ENCODE measurements at regions not wholly inside any gene's neighbourhood (a gene's known extent, or its start where the extent isn't known, plus 50 kb on each side); places are given as distances from the start of the nearest gene placed in this dataset.

- no peak overlapping the region for H2BK12ac ChIP-seq (ENCODE audit: insufficient read length, low read depth, low read length)
- no CpG with 5 or more reads among the region's 4 CpGs for WGBS (ENCODE audit: extremely low coverage, insufficient read length, low lambda C conversion rate)
- H3K27me3 ChIP-seq (ENCODE audit: insufficient read depth, low read length) = no peaks in the 10 kb centered on the region
- no peak overlapping the region for H2BK20ac ChIP-seq (ENCODE audit: low read depth, low read length, poor library complexity, severe bottlenecking)
- H3K56ac ChIP-seq (ENCODE audit: insufficient read length, low read depth, low read length) = no peak overlapping the region
- no peak overlapping the region for H3K4ac ChIP-seq (ENCODE audit: low read depth, low read length)
- Mint-ChIP-seq H3K27ac (no peak overlapping the region), H3K36me3 (ENCODE audit: insufficient read depth in 1 of 3, low read depth in 3 of 3) (no peaks in the 10 kb centered on the region; a peak in 2 of 7 replicates), H3K27me3 (ENCODE audit: low read depth) (no peaks in the 10 kb centered on the region), H3K9me3 (0 out of 5 replicates have a peak, but pooled peaks cover 0 to 2% of the 10 kb centered on the region in 2 experiments), H3K4me1 (peaks cover 8 to 17% of the 10 kb centered on the region in 2 experiments), H3K4me3 (no peak overlapping the region)
- TF ChIP-seq, protein P1, sequence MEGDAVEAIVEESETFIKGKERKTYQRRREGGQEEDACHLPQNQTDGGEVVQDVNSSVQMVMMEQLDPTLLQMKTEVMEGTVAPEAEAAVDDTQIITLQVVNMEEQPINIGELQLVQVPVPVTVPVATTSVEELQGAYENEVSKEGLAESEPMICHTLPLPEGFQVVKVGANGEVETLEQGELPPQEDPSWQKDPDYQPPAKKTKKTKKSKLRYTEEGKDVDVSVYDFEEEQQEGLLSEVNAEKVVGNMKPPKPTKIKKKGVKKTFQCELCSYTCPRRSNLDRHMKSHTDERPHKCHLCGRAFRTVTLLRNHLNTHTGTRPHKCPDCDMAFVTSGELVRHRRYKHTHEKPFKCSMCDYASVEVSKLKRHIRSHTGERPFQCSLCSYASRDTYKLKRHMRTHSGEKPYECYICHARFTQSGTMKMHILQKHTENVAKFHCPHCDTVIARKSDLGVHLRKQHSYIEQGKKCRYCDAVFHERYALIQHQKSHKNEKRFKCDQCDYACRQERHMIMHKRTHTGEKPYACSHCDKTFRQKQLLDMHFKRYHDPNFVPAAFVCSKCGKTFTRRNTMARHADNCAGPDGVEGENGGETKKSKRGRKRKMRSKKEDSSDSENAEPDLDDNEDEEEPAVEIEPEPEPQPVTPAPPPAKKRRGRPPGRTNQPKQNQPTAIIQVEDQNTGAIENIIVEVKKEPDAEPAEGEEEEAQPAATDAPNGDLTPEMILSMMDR (conservative IDR thresholded peaks at IDR 0.05) = no peak
- H3T11ph ChIP-seq (ENCODE audit: low read length) = no peak overlapping the region
- H3K9ac ChIP-seq (ENCODE audit: extremely low read depth, insufficient read length, low read length) = no peak overlapping the region
- no peak overlapping the region for H2BK5ac ChIP-seq (ENCODE audit: insufficient read length, low read length)
- H3K14ac ChIP-seq (ENCODE audit: insufficient read depth, low read length) = no peak overlapping the region
- no peak overlapping the region for H2BK15ac ChIP-seq (ENCODE audit: low read depth, low read length)
- no peaks in the 10 kb centered on the region for H4K20me1 ChIP-seq (ENCODE audit: control insufficient read depth, insufficient read depth, insufficient read length)
- H4K5ac ChIP-seq (ENCODE audit: insufficient read length, low read depth, low read length) = no peak overlapping the region
- no peak overlapping the region for H4K8ac ChIP-seq (replicated peaks; ENCODE audit: insufficient read length, low read depth, low read length)
- no peaks in the 10 kb centered on the region for H3K79me1 ChIP-seq (ENCODE audit: insufficient read depth, low read depth, low read length, poor library complexity, severe bottlenecking)
- H3K27ac ChIP-seq (ENCODE audit: insufficient read length, low read depth, low read length) = no peak overlapping the region
- H3K4me1 ChIP-seq (ENCODE audit: insufficient read depth, low read length) = no peaks in the 10 kb centered on the region; the same call in 1 of the 2 replicates
- no peaks in the 10 kb centered on the region for H3K23me2 ChIP-seq (ENCODE audit: insufficient read length, low read depth, low read length, poor library complexity, severe bottlenecking)
- H3K9me3 ChIP-seq (ENCODE audit: control insufficient read depth, low read depth, low read length) = no peaks in the 10 kb centered on the region
- no peak overlapping the region for H4K91ac ChIP-seq (ENCODE audit: insufficient read length, low read depth, low read length)
- H3K23ac ChIP-seq (ENCODE audit: insufficient read length, low read depth, low read length) = no peak overlapping the region
- no peak overlapping the region for H3K18ac ChIP-seq (ENCODE audit: insufficient read length, low read depth, low read length)
- no peak overlapping the region for H2AFZ ChIP-seq (ENCODE audit: low read length)
- H2BK120ac ChIP-seq (ENCODE audit: low read depth, low read length, poor library complexity, severe bottlenecking) = no peak overlapping the region
- H3K79me2 ChIP-seq (ENCODE audit: insufficient read depth, low read length) = no peaks in the 10 kb centered on the region
- no peak overlapping the region for H2AK5ac ChIP-seq (ENCODE audit: insufficient read length, low read length)
- no peak overlapping the region for H3K4me2 ChIP-seq (ENCODE audit: insufficient read depth, insufficient read length, low read length)
- DNase-seq = no peak
Observed at GRCh38 chr6:121531658-121532169, 96.3 kb downstream of the GJA1 start.

Data from H9 (cell line).